ENCODE measurements at regions not wholly inside any gene's neighbourhood (a gene's known extent, or its start where the extent isn't known, plus 50 kb on each side); places are given as distances from the start of the nearest gene placed in this dataset.

DNA sequence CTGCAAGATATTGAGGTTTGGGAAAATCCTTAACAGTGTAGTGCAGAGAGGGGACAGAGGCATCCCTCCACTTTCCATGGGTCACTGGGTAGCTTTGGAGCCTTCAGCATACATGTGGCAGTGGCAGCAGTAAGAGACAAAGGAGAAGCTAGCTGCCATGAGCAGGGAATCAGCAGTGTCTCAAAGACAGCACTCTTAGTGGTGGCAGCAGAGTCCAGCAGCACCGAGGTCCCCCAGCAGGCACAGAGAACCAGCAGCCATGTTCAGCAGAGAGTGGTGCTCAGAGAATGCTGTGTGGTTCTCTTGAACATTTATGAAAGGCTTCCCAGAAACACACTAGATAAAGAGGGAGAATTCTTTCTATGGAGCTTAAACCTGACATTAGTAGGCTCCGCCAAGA, 308.5 kb downstream of the CENPC start:
- DNase-seq (ENCODE audit: extremely low read depth, low read depth) = no peak

DNA sequence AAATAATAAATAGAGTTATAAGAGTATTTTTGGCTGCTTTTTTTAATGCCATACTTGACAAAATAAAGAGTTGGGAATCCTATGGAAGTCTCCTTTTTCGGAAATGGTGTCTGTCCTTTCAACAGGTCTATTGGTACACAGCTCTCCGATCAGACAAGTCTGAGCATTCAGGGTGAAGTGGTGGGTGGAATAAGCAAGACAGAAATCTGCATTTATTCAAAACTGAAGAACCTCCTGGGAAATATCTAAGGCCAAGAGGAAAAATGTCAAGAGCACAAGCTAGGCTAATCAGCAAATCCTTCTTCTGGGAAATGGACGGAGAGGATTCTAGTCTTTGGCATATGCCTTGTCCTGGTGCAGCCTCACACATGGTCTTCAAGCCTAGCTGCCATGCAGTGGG, 309.0 kb downstream of the CENPC start:
- DNase-seq (ENCODE audit: extremely low read depth, low read depth) = no peak

DNA sequence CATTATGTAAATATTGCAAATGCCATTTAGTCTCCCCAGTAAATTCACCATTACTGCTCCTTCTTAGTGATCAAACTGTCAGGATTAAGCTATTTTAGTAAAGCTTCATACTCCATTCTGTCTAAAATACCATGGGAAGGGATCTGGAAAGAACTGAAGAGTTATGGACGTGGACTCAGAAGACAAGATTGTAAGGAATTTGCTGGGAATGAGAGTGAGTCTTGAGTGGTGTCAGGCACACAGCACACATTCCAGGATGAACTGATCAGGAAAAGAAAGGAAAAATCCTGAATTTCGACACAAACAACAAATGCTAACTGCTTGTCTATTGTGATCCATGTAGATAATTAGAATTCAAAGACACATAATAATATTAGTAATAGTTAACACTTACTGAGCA, 311.0 kb downstream of the CENPC start:
- DNase-seq (ENCODE audit: extremely low read depth, low read depth) = no peak

DNA sequence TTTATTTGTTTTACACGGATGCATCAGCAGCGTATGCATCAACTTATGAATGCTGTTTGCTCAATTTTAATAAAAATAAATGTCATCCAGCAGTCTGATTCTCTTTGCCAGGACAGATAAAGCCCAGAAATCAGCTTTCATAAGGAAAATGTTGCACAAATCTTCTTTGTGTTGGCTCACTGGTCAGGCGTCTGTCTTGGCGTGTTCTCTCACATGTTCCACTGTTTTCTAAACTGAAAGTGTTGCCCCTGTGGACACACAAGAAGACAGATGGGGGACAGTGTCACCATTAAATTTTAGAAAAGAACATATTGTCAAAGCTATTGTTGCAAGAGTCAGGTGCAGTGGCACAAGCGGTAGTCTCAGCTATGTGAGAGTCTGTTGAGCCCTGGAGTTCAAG, 316.2 kb downstream of the CENPC start:
- DNase-seq (ENCODE audit: extremely low read depth, low read depth) = no peak

DNA sequence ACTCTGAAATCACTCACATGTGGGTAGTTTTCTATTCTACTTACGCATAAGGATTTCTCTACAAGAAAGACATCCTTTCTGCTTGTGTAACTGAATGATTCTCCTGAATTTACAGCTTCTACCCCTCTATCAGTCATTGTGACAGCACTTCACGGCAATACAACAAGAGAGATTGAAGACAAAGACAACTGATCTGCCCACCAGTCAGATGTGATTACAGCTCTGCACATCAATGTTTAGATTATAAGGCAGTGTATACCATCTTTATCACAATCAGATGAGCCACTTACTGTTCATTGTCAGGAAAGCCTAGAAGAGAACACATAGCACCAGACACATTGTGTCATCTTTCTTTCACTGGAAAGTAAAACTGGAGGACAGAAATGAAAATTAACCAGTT, 324.4 kb downstream of the CENPC start:
- DNase-seq (ENCODE audit: extremely low read depth, low read depth) = no peak

DNA sequence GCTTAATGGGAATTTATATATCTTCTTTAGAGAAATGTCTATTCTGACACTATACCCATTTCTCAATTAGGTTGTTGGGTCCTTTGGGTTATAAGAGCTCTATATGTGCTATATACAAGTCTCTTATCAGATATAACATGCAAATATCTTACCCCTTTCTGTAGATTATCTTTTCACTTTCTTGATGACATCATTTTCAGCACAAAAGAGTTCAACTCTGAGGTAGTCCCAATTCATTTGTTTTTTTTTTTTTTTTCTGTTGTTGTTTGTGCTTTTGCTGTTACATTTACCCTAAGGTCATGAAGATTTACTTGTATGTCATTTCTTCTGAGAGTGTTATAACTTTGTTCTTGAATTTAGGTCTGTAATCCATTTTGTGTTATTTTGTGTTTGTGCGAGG, 326.4 kb downstream of the CENPC start:
- no peak for DNase-seq (ENCODE audit: extremely low read depth, low read depth)

DNA sequence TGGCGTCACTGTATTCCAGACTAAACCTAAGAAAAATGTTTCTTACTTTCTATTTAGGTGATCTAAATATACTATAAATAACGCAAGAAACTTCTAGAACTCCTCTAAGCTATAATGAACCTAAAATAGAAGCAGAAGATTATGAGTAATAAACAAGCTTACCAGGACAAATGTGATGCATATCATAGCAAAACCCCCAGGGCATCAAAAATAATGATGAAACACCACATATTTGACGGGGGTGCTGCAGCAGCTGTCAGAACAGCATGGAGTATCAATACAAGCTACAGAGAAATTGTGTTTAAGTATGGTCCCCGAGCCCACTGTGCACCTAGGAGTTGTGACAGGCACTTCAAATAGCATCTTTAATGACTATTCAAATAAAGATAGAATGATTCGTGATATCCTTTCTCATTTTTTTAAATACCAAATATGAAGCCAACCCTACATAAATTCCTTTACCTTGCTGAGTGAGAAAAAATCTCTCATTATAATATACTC, 337.3 kb downstream of the CENPC start:
- no peak for DNase-seq (ENCODE audit: extremely low read depth, low read depth)

DNA sequence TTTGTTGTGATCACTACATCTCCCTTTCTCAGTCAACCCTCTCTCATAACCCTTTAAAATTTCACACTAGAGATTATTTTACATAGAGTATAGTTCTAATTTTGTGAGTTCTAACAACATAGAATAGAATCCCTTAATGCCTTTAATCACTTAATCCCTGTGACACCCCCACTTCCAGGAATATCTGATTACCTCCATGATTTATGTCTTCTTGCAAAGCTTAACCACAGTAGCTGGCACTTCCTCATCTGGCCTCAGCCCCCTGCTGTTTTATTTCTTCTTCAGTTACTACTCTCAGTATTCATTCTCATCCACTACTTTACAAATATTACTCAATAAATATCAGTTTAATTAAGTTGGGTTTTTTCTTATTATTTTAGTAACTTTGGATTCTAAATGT, 340.9 kb downstream of the CENPC start:
- DNase-seq (ENCODE audit: extremely low read depth, low read depth) = no peak

DNA sequence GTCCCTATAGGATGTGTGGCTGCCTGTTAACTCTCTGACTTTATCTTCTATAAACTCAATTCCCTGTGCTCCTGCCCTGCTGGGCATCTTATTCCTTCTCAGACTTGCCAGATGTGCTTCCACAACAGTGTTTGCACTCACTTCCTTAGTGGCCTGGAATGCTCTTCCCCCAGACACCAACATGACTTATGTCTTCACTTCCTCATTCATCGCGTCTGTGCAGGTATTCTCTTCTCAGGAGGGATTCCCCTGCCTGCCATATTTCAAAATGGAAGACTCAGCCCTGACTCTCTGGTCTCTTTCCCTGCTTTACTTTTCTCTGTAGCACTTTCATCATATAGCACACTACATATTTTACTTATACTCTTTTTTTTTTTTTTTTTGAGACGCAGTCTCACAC, 344.0 kb downstream of the CENPC start:
- DNase-seq (ENCODE audit: extremely low read depth, low read depth) = no peak

DNA sequence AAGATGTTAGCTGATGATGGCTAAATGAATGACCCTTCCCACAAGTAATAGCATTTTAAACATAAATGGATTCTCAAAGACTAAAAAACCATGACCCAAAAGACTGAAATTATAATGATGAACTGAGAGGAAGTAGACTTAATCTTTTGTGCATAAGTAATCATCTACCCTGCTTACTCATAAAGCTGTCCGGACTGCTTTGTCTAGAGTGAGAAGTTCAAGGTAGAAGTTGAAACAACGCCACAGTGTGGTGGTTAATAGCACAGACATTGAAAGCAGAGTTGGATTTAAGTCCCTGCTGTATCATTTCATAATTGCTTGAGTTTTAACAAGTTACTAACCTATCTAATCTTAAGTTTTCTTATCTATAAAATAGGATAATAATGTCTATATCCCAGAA, 346.6 kb downstream of the CENPC start:
- DNase-seq (ENCODE audit: extremely low read depth, low read depth) = peak; percentile 25

DNA sequence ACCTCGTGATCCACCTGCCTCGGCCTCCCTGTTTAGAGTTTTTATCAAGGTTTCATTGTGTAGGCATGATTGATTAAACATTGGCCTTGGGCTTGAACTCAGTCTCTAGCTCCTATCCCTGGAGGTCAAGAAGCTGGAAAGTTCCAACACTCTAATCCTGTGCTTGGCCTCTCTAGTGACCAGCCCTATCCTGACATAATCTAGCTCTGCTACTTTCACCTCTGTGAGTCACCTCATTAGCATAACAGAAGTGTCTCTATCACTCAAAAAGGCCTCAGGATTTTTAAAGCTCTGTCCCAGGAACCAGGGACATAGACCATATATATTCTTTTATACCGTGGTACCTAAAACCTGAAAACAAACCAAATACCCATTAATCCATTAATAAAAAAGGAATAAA, 377.5 kb downstream of the CENPC start:
- DNase-seq (ENCODE audit: extremely low read depth, low read depth) = no peak

DNA sequence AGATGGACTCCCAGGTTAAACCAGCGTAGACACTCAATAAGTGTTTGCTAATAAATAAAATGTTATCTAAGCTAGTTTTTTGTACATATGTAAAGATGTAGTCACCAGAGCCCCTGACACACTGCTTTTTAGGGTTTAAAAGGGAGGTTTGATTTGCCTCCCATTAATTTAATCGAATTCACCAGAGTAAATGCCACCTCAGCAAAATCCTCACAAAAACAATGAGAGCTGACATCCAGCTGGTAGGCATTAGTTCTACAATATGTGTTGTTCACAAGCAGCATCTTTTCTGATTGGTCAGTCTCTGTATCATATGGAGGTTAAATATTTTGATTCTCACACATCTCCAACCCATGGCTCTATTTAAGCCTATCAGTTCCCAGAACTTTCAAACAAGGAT, 382.6 kb downstream of the CENPC start:
- DNase-seq (ENCODE audit: extremely low read depth, low read depth) = no peak

DNA sequence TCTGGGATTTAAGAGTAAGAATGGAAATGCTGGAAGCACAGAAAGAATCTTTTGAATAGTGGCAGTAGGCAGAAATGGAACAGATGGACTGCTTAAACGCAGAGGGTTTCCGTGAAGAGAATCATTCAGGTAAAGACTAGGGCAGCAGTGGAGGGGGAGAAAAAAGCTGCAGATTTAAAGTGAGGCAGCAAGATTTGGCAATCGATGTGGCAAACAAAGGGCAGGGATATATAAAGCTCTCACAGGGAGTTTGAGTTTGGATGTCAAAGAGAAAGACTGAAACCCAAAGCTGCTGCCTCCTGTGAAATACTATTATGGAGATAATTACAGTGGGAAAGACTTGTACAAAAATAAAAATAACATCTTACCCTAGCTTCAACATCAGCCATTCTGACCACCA, 384.0 kb downstream of the CENPC start:
- no peak for DNase-seq (ENCODE audit: extremely low read depth, low read depth)

DNA sequence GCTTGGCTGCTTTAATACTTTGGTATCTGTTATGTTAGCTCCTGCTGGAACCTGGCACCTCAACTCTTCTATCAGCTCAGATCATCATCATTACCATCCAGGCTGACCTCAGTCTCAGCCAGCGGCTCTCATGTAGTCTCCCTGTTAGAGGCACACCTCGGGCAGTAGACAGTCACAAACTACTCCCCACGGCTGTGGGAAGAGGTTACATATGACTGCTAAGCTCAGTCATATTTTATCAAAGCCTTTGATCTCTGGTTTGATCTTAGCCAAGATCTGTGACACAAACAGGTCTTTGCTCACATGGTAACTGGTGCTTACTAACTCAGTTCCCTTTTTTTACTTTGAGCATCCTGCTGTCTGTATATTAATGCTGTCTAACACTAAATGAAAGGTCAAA, 384.9 kb downstream of the CENPC start:
- no peak for DNase-seq (ENCODE audit: extremely low read depth, low read depth)

DNA sequence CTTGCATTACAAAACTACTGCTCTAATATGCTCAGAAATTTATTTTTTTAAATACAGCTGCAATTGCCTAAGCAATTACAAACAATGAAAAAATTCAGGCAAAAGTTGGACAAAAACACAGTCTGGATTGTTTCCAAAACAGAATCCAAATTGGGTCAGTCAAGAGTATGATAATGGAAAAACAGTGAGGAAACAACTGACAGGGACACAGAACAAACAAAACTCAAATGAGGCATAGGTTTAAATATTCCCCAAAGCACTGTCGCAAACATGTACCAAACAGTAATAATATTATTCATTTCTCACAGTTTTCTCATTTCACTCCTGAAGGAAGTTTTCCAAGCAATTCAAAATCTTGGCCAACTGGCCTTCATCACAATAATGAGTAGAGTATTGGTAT, 386.6 kb downstream of the CENPC start:
- no peak for DNase-seq (ENCODE audit: extremely low read depth, low read depth)

DNA sequence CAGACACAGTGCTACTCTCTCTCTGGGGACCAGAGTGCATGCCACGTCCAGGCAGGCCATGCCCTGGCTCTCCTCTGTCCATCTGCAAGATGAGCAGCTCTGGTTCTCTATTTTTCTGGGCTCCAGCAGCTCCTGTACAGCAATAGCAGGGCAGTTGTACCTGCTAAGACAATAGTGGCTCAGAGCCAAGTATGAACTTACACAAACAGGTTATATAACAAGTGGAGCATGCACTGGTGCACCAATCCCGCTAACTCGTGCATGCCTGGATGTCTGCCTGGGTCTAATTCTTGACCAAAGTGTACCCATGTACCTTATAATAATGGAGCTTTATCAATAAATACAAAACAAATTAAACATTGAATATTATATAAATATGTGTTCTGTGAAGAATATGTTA, 392.3 kb downstream of the CENPC start:
- no peak for DNase-seq (ENCODE audit: extremely low read depth, low read depth)

DNA sequence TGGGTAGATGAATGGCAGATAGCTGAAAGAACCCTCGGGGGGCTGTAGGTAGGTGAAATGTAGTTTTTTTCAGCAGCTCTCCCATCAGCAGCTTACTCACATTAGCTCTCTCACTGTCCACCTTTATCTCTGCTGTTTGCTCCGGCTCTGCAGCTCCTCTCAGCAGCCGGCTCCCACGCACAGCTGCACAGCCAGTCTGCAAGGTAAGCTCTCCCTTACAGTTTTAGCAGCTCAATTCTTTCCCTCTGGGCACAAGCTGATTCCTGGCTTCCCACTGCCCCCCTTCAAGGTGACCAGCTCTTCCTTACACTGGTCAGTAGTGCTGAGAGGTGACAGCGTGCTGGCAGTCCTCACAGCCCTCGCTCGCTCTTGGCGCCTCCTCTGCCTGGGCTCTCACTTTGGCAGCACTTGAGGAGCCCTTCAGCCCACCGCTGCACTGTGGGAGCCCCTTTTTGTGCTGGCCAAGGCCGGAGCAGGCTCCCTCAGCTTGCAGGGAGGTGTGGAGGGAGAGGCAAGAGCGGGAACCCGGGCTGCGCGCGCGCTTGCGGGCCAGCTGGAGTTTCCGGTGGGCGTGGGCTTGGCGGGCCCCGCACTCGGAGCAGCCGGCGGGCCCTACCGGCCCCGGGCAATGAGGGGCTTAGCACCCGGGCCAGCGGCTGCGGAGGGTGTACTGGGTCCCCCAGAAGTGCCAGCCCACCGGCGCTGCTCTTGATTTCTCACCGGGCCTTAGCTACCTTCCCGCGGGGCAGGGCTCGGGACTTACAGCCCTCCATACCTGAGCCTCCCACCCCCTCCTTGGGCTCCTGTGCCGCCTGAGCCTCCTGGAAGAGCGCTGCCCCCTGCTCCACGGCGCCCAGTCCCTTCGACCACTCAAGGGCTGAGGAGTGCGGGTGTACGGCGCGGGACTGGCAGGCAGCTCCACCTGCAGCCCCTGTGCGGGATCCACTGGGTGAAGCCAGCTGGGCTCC, 393.6 kb downstream of the CENPC start:
- DNase-seq (ENCODE audit: extremely low read depth, low read depth) = no peak

DNA sequence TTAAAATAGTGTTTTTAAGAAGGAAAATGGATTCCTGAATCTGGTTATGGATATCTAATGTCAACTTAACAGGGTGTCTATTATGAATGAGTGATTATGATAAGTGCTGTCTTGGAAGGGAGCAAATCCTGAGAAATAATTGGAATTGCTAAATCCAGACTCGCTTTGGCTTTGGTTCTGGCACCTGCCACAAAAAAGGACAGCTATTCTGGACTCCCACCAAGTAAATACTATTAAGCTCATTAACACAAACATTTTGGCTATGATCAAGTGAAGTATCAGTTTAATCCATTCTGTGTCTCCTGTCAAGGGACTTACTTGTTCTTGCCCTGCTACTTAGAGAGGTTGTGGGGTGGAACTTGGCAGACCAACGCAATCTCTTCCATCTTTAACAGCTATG, 403.7 kb downstream of the CENPC start:
- DNase-seq (ENCODE audit: extremely low read depth, low read depth) = no peak

DNA sequence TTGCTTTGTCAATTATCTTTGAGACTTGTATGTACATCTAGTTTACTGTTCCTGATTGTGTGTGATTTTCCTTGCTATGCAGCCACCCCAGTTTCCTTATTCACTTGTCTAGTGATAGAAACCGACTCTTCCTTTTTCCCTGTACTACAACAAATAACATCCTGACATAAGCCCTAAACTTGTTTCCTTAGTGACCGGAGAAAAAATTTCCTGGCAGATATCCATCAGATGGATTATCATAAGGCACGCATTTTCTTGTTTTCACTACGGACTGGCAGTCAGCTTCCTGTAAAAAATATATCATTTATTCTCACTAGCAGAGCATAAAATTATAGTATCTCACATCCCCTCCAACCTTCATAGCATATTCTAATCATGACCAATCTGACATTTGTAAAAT, 410.7 kb downstream of the CENPC start:
- DNase-seq (ENCODE audit: extremely low read depth, low read depth) = no peak

DNA sequence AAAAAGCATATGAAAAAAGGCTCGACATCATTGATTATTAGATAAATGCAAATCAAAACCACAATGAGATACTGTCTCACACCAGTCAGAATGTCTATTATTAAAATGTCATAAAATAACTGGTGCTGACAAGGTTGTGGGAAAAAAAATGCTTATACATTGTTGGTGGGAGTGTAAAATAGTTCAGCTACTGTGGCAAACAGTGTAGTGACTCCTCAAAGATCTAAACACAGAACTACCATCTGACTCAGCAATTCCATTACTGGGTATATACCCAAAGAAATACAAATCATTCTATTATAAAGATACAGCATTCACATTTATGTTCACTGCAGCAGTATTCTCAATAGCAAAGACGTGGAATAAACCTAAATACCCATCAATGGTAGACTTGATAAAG, 412.1 kb downstream of the CENPC start:
- DNase-seq (ENCODE audit: extremely low read depth, low read depth) = no peak

DNA sequence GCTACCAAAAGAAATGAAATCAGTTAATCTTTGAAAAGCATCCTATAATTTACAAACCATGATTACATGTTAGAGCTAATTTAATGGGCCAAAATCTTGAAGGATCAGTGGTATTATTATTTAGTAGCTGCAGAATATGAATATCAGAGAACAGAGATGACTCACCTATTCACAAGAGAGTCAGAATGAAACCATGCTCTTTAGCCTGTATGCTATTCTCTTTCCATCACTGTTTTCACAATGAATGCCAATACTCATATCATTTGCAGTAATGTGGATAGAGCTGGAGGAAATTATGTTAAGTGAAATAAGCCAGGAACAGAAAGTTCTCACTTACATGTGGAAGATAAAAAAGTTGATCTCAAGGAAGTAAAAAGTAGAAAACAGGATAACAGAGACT, 414.1 kb downstream of the CENPC start:
- no peak for DNase-seq (ENCODE audit: extremely low read depth, low read depth)

DNA sequence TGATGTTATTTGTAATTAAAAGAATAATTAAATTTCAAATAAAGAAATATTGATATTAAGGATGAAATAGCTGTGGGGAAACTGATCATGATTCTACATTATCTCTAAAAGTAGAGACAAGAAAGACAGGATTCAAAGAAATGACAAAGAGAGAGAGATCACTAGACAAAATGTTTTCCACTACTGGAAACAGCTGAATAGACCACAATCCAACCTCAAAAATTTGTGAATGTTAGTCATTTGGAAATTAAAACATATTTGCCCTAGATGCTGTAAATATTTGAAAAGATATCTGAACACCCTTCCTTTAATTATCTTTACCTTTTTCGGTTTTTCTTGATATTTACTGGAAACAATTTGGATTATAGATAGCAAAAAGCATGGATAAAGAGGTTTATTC, 414.9 kb downstream of the CENPC start:
- DNase-seq (ENCODE audit: extremely low read depth, low read depth) = no peak

DNA sequence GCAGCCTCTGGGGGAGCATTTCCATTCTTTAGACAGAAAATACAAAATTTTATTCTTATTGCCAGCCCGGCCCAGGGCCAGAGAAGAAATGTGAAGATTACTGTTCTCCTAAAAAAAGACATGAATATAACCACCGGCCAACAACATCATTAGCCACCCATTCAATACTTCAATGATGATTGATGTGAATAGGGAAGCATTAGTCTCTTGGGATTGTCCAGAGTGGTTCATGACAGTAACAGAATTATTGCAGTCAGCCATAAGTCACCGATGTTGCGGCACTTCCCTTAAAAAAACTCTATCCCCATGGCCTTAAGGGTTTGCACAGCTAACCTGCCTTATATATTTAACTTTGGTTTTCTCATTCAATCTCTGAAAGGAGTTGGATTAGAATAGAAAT, 418.7 kb downstream of the CENPC start:
- DNase-seq (ENCODE audit: extremely low read depth, low read depth) = no peak

Measured in NCI-H460 (cell line).